Mesenchymal stem cell (in vitro differentiated cells and primary cell): ENCODE measurements at regions not wholly inside any gene's neighbourhood (a gene's known extent, or its start where the extent isn't known, plus 50 kb on each side); places are given as distances from the start of the nearest gene placed in this dataset.

Experiments
- DNase-seq: peaks from one replicate; pipeline ENCODE4 v3.0.0-alpha.2; 2013
- H2AFZ ChIP-seq: one replicate; pipeline ENCODE4 v1.6.1; 2013; ENCODE audit warnings: low read depth, mild to moderate bottlenecking, control low read depth, inconsistent platforms, low read length, moderate library complexity
- H2AK5ac ChIP-seq: 2 replicates; pipeline ENCODE4 v1.6.1; 2013; ENCODE audit warnings: low read length, moderate library complexity, mild to moderate bottlenecking, inconsistent platforms; ENCODE audit not compliant: severe bottlenecking
- H2BK120ac ChIP-seq: one replicate; pipeline ENCODE4 v1.6.1; 2013; ENCODE audit warnings: low read depth, mild to moderate bottlenecking, inconsistent platforms, low read length, moderate library complexity
- H2BK12ac ChIP-seq, 2 experiments: one replicate each; pipeline ENCODE4 v1.6.1; 2013; ENCODE audit warnings: inconsistent platforms in 2 of 2, low read length in 2 of 2, mild to moderate bottlenecking in 2 of 2, moderate library complexity in 2 of 2, control low read depth in 1 of 2
- H2BK15ac ChIP-seq: one replicate; pipeline ENCODE4 v1.6.1; 2013; ENCODE audit warnings: mild to moderate bottlenecking, low read depth, inconsistent platforms; ENCODE audit not compliant: poor library complexity, severe bottlenecking
- H2BK5ac ChIP-seq: 2 replicates; pipeline ENCODE4 v1.6.1; 2013; ENCODE audit warnings: low read depth, mild to moderate bottlenecking, low read length, control low read depth, inconsistent platforms; ENCODE audit not compliant: poor library complexity, severe bottlenecking
- H3K14ac ChIP-seq, 2 experiments: one replicate each; pipeline ENCODE4 v1.6.1; 2013; ENCODE audit warnings: inconsistent platforms in 2 of 2, low read length in 2 of 2, control low read depth in 1 of 2, mild to moderate bottlenecking in 1 of 2, moderate library complexity in 1 of 2
- H3K18ac ChIP-seq, 2 experiments: one replicate each; pipeline ENCODE4 v1.6.1; 2013; ENCODE audit warnings: inconsistent platforms in 2 of 2, low read length in 2 of 2, control low read depth in 1 of 2, low read depth in 1 of 2, mild to moderate bottlenecking in 1 of 2
- H3K23ac ChIP-seq, 2 experiments: one replicate each; pipeline ENCODE4 v1.6.1; 2013; ENCODE audit warnings: inconsistent platforms in 2 of 2, low read length in 2 of 2, mild to moderate bottlenecking in 2 of 2, moderate library complexity in 2 of 2, control low read depth in 1 of 2
- H3K27ac ChIP-seq: 2 replicates; pipeline ENCODE4 v1.5.1; 2013; ENCODE audit warnings: mild to moderate bottlenecking, moderate library complexity, low read length, control low read depth, inconsistent platforms; ENCODE audit not compliant: poor library complexity, severe bottlenecking
- H3K27me3 ChIP-seq, 2 experiments: 2 replicates each; pipeline versions ENCODE4 v1.6.1 to v1.7.0; 2013; ENCODE audit warnings: low read length in 2 of 2, mild to moderate bottlenecking in 2 of 2, moderate library complexity in 2 of 2, control low read depth in 1 of 2, inconsistent platforms in 1 of 2; ENCODE audit not compliant: control insufficient read depth in 1 of 2, insufficient read depth in 1 of 2
- H3K36me3 ChIP-seq, 2 experiments: 2 replicates each; pipeline versions ENCODE4 v1.6.1 to v1.7.0; 2013; ENCODE audit warnings: low read length in 2 of 2, control low read depth in 1 of 2, inconsistent platforms in 1 of 2, low read depth in 1 of 2, mild to moderate bottlenecking in 1 of 2; ENCODE audit not compliant: insufficient read depth in 2 of 2, control insufficient read depth in 1 of 2
- H3K4ac ChIP-seq, 2 experiments: one replicate each; pipeline ENCODE4 v1.6.1; 2013; ENCODE audit warnings: inconsistent platforms in 2 of 2, low read length in 2 of 2, mild to moderate bottlenecking in 2 of 2, moderate library complexity in 2 of 2, control low read depth in 1 of 2, low read depth in 1 of 2
- H3K4me1 ChIP-seq: 2 replicates; pipeline ENCODE4 v1.6.1; 2013; ENCODE audit warnings: low read depth, low read length, control low read depth; ENCODE audit not compliant: control insufficient read depth, insufficient read depth
- H3K4me2 ChIP-seq: 2 replicates; pipeline ENCODE4 v1.6.1; 2013; ENCODE audit warnings: low read length, mild to moderate bottlenecking, inconsistent platforms; ENCODE audit not compliant: poor library complexity, severe bottlenecking
- H3K4me3 ChIP-seq, 2 experiments: 2 replicates each; pipeline versions ENCODE4 v1.5.1 to v1.7.0; 2013; ENCODE audit warnings: low read length in 2 of 2, mild to moderate bottlenecking in 2 of 2, control low read depth in 1 of 2, low read depth in 1 of 2; ENCODE audit not compliant: insufficient read depth in 1 of 2
- H3K79me1 ChIP-seq: replicated peaks from 2 replicates; pipeline ENCODE4 v1.6.1; 2013; ENCODE audit warnings: mild to moderate bottlenecking, control low read depth, low read length, inconsistent platforms; ENCODE audit not compliant: poor library complexity, severe bottlenecking
- H3K9ac ChIP-seq: 2 replicates; pipeline ENCODE4 v1.7.0; 2013; ENCODE audit warnings: mild to moderate bottlenecking, low read length, moderate library complexity
- H3K9me3 ChIP-seq: 2 replicates; pipeline ENCODE4 v1.7.0; 2013; ENCODE audit warnings: mild to moderate bottlenecking, low read length; ENCODE audit not compliant: control insufficient read depth
- H4K8ac ChIP-seq: one replicate; pipeline ENCODE4 v1.6.1; 2013; ENCODE audit warnings: inconsistent platforms, mild to moderate bottlenecking, low read length, moderate library complexity
- H4K91ac ChIP-seq: one replicate; pipeline ENCODE4 v1.6.1; 2013; ENCODE audit warnings: mild to moderate bottlenecking, low read length, inconsistent platforms
- WGBS: methylation state at CpG from one replicate; pipeline ENCODE4 v1.1.7; 2013; ENCODE audit warnings: mixed read lengths; 5-methylcytosine and 5-hydroxymethylcytosine counted together

GRCh38 chr12:128068211-128068610 is 198.8 kb upstream of the TMEM132C start:
- H2BK5ac ChIP-seq: no peak overlapping the region
- no peaks in the 10 kb centered on the region for H3K9me3 ChIP-seq
- no peak overlapping the region for H2AK5ac ChIP-seq
- H3K27me3 ChIP-seq: peaks cover 0 to 22% of the 10 kb centered on the region in 2 experiments
- no peak overlapping the region for H2BK120ac ChIP-seq
- H4K91ac ChIP-seq: no peak overlapping the region
- no peak overlapping the region for H3K23ac ChIP-seq
- H2AFZ ChIP-seq: no peak overlapping the region
- WGBS: 83% methylated on average over 5 of the region's 5 CpGs
- H3K4me2 ChIP-seq: no peak overlapping the region
- no peak overlapping the region for H3K27ac ChIP-seq
- no peaks in the 10 kb centered on the region for H3K36me3 ChIP-seq
- H3K4me3 ChIP-seq: no peak overlapping the region
- no peak overlapping the region for H2BK12ac ChIP-seq
- H3K4me1 ChIP-seq: no peaks in the 10 kb centered on the region
- no peak for DNase-seq
- H3K18ac ChIP-seq: no peak overlapping the region
- H3K4ac ChIP-seq: no peak overlapping the region
- no peak overlapping the region for H3K14ac ChIP-seq
- no peaks in the 10 kb centered on the region for H3K79me1 ChIP-seq
- no peak overlapping the region for H4K8ac ChIP-seq
- H2BK15ac ChIP-seq: no peak overlapping the region
- H3K9ac ChIP-seq: no peak overlapping the region

- Histone ChIP-seq H3K14ac (no peak overlapping the region), H4K8ac (no peak overlapping the region), H3K27ac (no peak overlapping the region), H3K79me1 (no peaks in the 10 kb centered on the region), H3K9ac (peak overlapping the region; percentile 31), H3K4ac (no peak overlapping the region), H2BK12ac (no peak overlapping the region), H2BK5ac (no peak overlapping the region), H3K9me3 (no peaks in the 10 kb centered on the region), H2AFZ (no peak overlapping the region), H3K4me1 (no peaks in the 10 kb centered on the region), H3K18ac (no peak overlapping the region), H4K91ac (no peak overlapping the region), H2AK5ac (no peak overlapping the region), H3K23ac (no peak overlapping the region), H3K36me3 (no peaks in the 10 kb centered on the region), H3K27me3 (peaks cover 0 to 28% of the 10 kb centered on the region in 2 experiments), H2BK120ac (no peak overlapping the region), H2BK15ac (no peak overlapping the region), H3K4me3 (no peak overlapping the region), H3K4me2 (no peak overlapping the region)
- peak; percentile 45 for DNase-seq
- 5% methylated on average over 5 of the region's 12 CpGs for WGBS
These were observed 197.5 kb upstream of the TMEM132C start for GRCh38 chr12:128069359-128069997.

GRCh38 chr12:128073937-128074336 is 193.0 kb upstream of the TMEM132C start:
- DNase-seq: no peak
- no peaks in the 10 kb centered on the region for H3K9me3 ChIP-seq
- no peak overlapping the region for H2BK15ac ChIP-seq
- no peak overlapping the region for H3K18ac ChIP-seq
- H2BK120ac ChIP-seq: no peak overlapping the region
- no peak overlapping the region for H3K4ac ChIP-seq
- H3K23ac ChIP-seq: no peak overlapping the region
- H3K4me3 ChIP-seq: no peak overlapping the region
- H3K27ac ChIP-seq: no peak overlapping the region
- H3K4me2 ChIP-seq: no peak overlapping the region
- H3K36me3 ChIP-seq: no peaks in the 10 kb centered on the region
- H2AK5ac ChIP-seq: no peak overlapping the region
- H3K9ac ChIP-seq: no peak overlapping the region
- H3K79me1 ChIP-seq: no peaks in the 10 kb centered on the region
- no peak overlapping the region for H2BK12ac ChIP-seq
- no peak overlapping the region for H3K14ac ChIP-seq
- peaks cover 0 to 10% of the 10 kb centered on the region in 2 experiments for H3K27me3 ChIP-seq
- H4K8ac ChIP-seq: no peak overlapping the region
- WGBS: 94% methylated on average over 12 of the region's 13 CpGs
- no peak overlapping the region for H2AFZ ChIP-seq
- H2BK5ac ChIP-seq: no peak overlapping the region
- H3K4me1 ChIP-seq: no peaks in the 10 kb centered on the region
- no peak overlapping the region for H4K91ac ChIP-seq

- H2AFZ ChIP-seq: no peak overlapping the region
- no peak for DNase-seq
- no peak overlapping the region for H2BK5ac ChIP-seq
- H2BK15ac ChIP-seq: no peak overlapping the region
- no peak overlapping the region for H3K4me3 ChIP-seq
- no peaks in the 10 kb centered on the region for H3K9me3 ChIP-seq
- no peak overlapping the region for H2AK5ac ChIP-seq
- no peaks in the 10 kb centered on the region for H3K36me3 ChIP-seq
- H2BK120ac ChIP-seq: no peak overlapping the region
- no peak overlapping the region for H2BK12ac ChIP-seq
- H3K23ac ChIP-seq: no peak overlapping the region
- WGBS: 77% methylated on average over 9 of the region's 9 CpGs
- H3K4me2 ChIP-seq: no peak overlapping the region
- H4K91ac ChIP-seq: no peak overlapping the region
- no peak overlapping the region for H3K27ac ChIP-seq
- H3K4ac ChIP-seq: no peak overlapping the region
- H3K18ac ChIP-seq: no peak overlapping the region
- no peaks in the 10 kb centered on the region for H3K79me1 ChIP-seq
- no peaks in the 10 kb centered on the region for H3K4me1 ChIP-seq
- no peak overlapping the region for H3K9ac ChIP-seq
- no peak overlapping the region for H4K8ac ChIP-seq
- peaks cover 0 to 10% of the 10 kb centered on the region in 2 experiments for H3K27me3 ChIP-seq
- H3K14ac ChIP-seq: no peak overlapping the region
These were observed 191.6 kb upstream of the TMEM132C start for GRCh38 chr12:128075332-128075731.
